Loucy (cell line): ENCODE measurements at regions not wholly inside any gene's neighbourhood (a gene's known extent, or its start where the extent isn't known, plus 50 kb on each side); places are given as distances from the start of the nearest gene placed in this dataset.

Experiments used
- H2AFZ ChIP-seq: fragments of 200-600 bp; sonication (generic); 2 replicates; pipeline ENCODE4 v1.6.0; 2016; ENCODE audit warnings: antibody characterized with exemption, mild to moderate bottlenecking, low read length, moderate library complexity
- H3F3A ChIP-seq: fragments of 200-600 bp; 2 replicates; pipeline ENCODE4 v1.6.0; 2016; ENCODE audit warnings: antibody characterized with exemption, low read depth, mild to moderate bottlenecking
- H3K27me3 ChIP-seq: fragments of 200-600 bp; sonication (generic); 2 replicates; pipeline ENCODE4 v1.6.1; 2014; ENCODE audit warnings: low read length, mild to moderate bottlenecking; ENCODE audit not compliant: insufficient read depth, poor library complexity, severe bottlenecking
- H3K36me3 ChIP-seq: fragments of 200-600 bp; sonication (generic); 2 replicates; pipeline ENCODE4 v1.6.1; 2016; ENCODE audit warnings: low read length; ENCODE audit not compliant: insufficient read depth
- H3K4me1 ChIP-seq: fragments of 200-600 bp; sonication (generic); 2 replicates; pipeline ENCODE4 v1.5.1; 2014; ENCODE audit warnings: low read length, mild to moderate bottlenecking; ENCODE audit not compliant: insufficient read depth, poor library complexity, severe bottlenecking
- H3K4me2 ChIP-seq: fragments of 200-600 bp; sonication (generic); 2 replicates; pipeline ENCODE4 v1.6.0; 2014; ENCODE audit warnings: antibody characterized with exemption, low read length, low read depth, mild to moderate bottlenecking; ENCODE audit not compliant: poor library complexity, severe bottlenecking
- H3K4me3 ChIP-seq: fragments of 200-600 bp; sonication (generic); 2 replicates; pipeline ENCODE4 v1.5.1; 2014; ENCODE audit warnings: low read length, mild to moderate bottlenecking, mixed read lengths; ENCODE audit not compliant: poor library complexity, severe bottlenecking
- H3K79me2 ChIP-seq: fragments of 200-600 bp; sonication (generic); 2 replicates; pipeline ENCODE4 v1.6.1; 2014; ENCODE audit warnings: low read length; ENCODE audit not compliant: insufficient read depth
- H3K9ac ChIP-seq: fragments of 200-600 bp; sonication (generic); 2 replicates; pipeline ENCODE4 v1.6.0; 2014; ENCODE audit warnings: mild to moderate bottlenecking, low read depth, low read length, moderate library complexity; ENCODE audit not compliant: poor library complexity, severe bottlenecking
- H3K9me2 ChIP-seq: fragments of 200-600 bp; sonication (generic); replicated peaks from 2 replicates; pipeline ENCODE4 v1.6.1; 2016; ENCODE audit warnings: low read depth, low read length, mixed read lengths
- H3K9me3 ChIP-seq: fragments of 200-600 bp; sonication (generic); 2 replicates; pipeline ENCODE4 v1.6.1; 2014; ENCODE audit warnings: mild to moderate bottlenecking, antibody characterized with exemption, low read length, low read depth; ENCODE audit not compliant: insufficient read depth
- H4K20me1 ChIP-seq: fragments of 200-600 bp; sonication (generic); 2 replicates; pipeline ENCODE4 v1.6.0; 2014; ENCODE audit warnings: antibody characterized with exemption, low read length, mild to moderate bottlenecking; ENCODE audit not compliant: insufficient read depth, poor library complexity, severe bottlenecking
- EZH2phosphoT487 ChIP-seq: fragments of 200-600 bp; IDR thresholded peaks from 2 replicates; pipeline ENCODE4 v1.6.1; 2018; ENCODE audit warnings: antibody characterized with exemption, mild to moderate bottlenecking, moderate library complexity, borderline replicate concordance
- TF ChIP-seq, protein P1 (sequence below): fragments of 200-600 bp; sonication (generic); conservative IDR thresholded peaks from 2 replicates; pipeline ENCODE4 v1.5.1; 2014; ENCODE audit warnings: mild to moderate bottlenecking, antibody characterized with exemption, low read length

DNA sequence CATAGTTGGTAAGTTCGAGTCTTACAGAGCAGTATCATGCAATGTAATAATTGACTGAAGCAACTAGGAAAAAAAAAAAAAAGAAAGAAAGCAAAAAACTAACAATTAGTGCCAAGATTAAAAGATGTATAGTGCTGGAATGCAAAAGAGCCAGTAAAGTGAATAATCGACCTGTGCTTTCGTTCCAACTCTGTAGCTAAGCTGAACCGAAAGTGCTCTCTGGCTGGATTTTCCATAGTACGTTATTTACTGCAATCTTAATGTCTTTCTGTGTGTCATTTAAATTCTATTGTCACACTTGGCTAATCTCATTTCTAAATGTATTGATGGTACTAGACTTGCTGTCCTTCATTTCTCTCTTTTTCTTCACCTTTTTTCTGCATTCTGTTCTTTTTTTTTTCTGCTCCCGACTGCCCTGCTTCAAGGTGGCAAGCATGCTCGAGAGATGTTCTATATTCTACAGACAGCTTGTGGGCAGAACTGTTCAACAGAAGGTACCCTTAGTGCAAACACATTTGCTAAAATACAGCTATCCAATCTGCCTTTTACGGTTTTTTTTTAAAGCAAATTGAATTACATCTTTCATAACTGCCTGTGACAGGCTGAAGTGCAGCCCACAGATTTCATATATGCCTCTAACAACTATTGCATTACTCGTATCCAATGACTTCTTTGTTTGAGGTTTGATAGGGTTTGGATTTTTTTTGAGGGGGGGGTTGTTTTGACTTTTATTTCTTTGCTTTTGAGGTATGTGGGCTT is 204.2 kb upstream of the MTNR1B start:
- H3K4me1 ChIP-seq = peaks cover 42% of the 10 kb centered on the region
- no peaks in the 10 kb centered on the region for H3K36me3 ChIP-seq
- TF ChIP-seq EZH2phosphoT487 = no peak
- TF ChIP-seq, protein P1, sequence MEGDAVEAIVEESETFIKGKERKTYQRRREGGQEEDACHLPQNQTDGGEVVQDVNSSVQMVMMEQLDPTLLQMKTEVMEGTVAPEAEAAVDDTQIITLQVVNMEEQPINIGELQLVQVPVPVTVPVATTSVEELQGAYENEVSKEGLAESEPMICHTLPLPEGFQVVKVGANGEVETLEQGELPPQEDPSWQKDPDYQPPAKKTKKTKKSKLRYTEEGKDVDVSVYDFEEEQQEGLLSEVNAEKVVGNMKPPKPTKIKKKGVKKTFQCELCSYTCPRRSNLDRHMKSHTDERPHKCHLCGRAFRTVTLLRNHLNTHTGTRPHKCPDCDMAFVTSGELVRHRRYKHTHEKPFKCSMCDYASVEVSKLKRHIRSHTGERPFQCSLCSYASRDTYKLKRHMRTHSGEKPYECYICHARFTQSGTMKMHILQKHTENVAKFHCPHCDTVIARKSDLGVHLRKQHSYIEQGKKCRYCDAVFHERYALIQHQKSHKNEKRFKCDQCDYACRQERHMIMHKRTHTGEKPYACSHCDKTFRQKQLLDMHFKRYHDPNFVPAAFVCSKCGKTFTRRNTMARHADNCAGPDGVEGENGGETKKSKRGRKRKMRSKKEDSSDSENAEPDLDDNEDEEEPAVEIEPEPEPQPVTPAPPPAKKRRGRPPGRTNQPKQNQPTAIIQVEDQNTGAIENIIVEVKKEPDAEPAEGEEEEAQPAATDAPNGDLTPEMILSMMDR = no peak
- H3K9ac ChIP-seq = no peak overlapping the region
- H3K4me2 ChIP-seq = no peak overlapping the region
- no peak overlapping the region for H2AFZ ChIP-seq
- H3K79me2 ChIP-seq = no peaks in the 10 kb centered on the region
- H3K27me3 ChIP-seq = no peaks in the 10 kb centered on the region
- no peaks in the 10 kb centered on the region for H4K20me1 ChIP-seq
- no peak overlapping the region for H3K4me3 ChIP-seq
- no peaks in the 10 kb centered on the region for H3K9me3 ChIP-seq
- H3K9me2 ChIP-seq = no peaks in the 10 kb centered on the region
- no peaks in the 10 kb centered on the region for H3F3A ChIP-seq

DNA sequence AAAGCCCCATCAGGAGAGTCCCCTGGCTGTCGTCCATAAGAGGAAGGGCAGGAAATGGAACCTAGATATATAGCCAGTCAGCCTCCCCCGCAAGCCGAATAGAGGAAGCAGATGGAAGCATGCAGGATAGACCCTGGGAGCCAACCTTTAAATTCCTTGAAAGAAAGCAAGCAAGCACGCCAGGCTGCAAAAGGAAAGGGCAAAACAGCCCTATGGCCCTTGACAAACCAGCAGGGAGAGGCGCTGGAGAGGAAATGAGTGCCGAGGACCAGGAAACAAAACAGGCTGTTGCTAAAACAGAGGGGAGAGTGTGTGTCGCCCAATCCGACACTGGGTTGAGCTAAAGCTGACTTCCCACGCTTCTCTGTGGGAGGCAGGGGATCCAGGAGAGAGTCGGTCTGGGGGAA is 203.5 kb upstream of the MTNR1B start:
- TF ChIP-seq, protein P1 = no peak
- TF ChIP-seq EZH2phosphoT487 = no peak
- H3K36me3 ChIP-seq = no peaks in the 10 kb centered on the region
- no peaks in the 10 kb centered on the region for H3K79me2 ChIP-seq
- H3F3A ChIP-seq = no peaks in the 10 kb centered on the region
- H3K27me3 ChIP-seq = no peaks in the 10 kb centered on the region
- no peak overlapping the region for H2AFZ ChIP-seq
- H3K9me2 ChIP-seq = no peaks in the 10 kb centered on the region
- no peaks in the 10 kb centered on the region for H3K9me3 ChIP-seq
- H3K4me1 ChIP-seq = peaks cover 42% of the 10 kb centered on the region
- H4K20me1 ChIP-seq = no peaks in the 10 kb centered on the region
- peak overlapping the region; percentile 8 for H3K4me2 ChIP-seq
- H3K9ac ChIP-seq = no peak overlapping the region
- H3K4me3 ChIP-seq = no peak overlapping the region

DNA sequence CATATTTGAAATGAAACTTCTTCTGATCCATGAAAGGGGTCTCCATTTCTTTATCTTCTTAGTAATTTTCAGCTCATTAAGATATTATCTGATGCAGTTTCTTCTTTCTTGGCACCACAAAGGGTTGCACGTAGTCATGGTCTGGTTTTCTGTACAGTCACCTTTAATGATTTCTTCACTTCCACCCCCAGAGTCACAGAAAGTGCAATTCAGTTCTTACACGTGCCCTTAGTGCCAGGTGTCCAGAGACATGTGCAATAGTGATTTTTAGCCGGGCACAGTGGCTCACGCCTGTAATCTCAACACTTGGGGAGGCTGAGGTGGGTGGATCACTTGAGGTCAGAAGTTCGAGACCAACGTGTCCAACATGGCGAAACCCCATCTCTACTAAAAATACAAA is 202.8 kb upstream of the MTNR1B start:
- H3K4me3 ChIP-seq = no peak overlapping the region
- H3K27me3 ChIP-seq = no peaks in the 10 kb centered on the region
- no peak for TF ChIP-seq EZH2phosphoT487
- TF ChIP-seq, protein P1 = no peak
- no peaks in the 10 kb centered on the region for H3K79me2 ChIP-seq
- peaks cover 35% of the 10 kb centered on the region for H3K4me1 ChIP-seq
- no peaks in the 10 kb centered on the region for H4K20me1 ChIP-seq
- H3K9me3 ChIP-seq = no peaks in the 10 kb centered on the region
- H3K9ac ChIP-seq = no peak overlapping the region
- H3K36me3 ChIP-seq = no peaks in the 10 kb centered on the region
- peak overlapping the region; percentile 46; the same call in 1 of the 2 replicates for H2AFZ ChIP-seq
- H3K4me2 ChIP-seq = peak overlapping the region; percentile 8
- no peaks in the 10 kb centered on the region for H3K9me2 ChIP-seq
- no peaks in the 10 kb centered on the region for H3F3A ChIP-seq
